PC-9 (cell line): ENCODE measurements at regions not wholly inside any gene's neighbourhood (a gene's known extent, or its start where the extent isn't known, plus 50 kb on each side); places are given as distances from the start of the nearest gene placed in this dataset.

ENCODE experiments used
- BruUV-seq: library from RNA; stranded (reverse); fragments of 400-500 nt; replicated peaks from 2 replicates; lab custom pipeline; 2021; lab: Mats Ljungman, UMichigan
- CTCF ChIA-PET: fragments of 300-600 bp; sonication (Branson Sonifier 250); formaldehyde crosslinking; loops from one replicate; lab custom pipeline; 2022; ENCODE audit warnings: antibody characterized with exemption; lab: Charles Lee
- POLR2A ChIA-PET: fragments of 300-600 bp; sonication (Branson Sonifier 250); formaldehyde crosslinking; loops from one replicate; lab custom pipeline; 2022; ENCODE audit warnings: antibody characterized with exemption; ENCODE audit not compliant: unreplicated experiment; lab: Charles Lee
- DNase-seq, 2 experiments: peaks; one replicate each; pipeline versions ENCODE4 v3.0.0 to v3.0.0-alpha.2; 2015 to 2022; ENCODE audit warnings: mixed read lengths in 1 of 2
- H2AFZ ChIP-seq: fragments of 200-600 bp; sonication (generic); 2 replicates; pipeline ENCODE4 v1.8.1; 2017; ENCODE audit warnings: antibody characterized with exemption
- H3F3A ChIP-seq: fragments of 200-600 bp; sonication (generic); 2 replicates; pipeline ENCODE4 v1.8.1; 2017; ENCODE audit warnings: antibody characterized with exemption, mild to moderate bottlenecking, low read depth; ENCODE audit not compliant: insufficient read depth
- H3K27ac ChIP-seq: fragments of 200-600 bp; sonication (generic); 2 replicates; pipeline ENCODE4 v1.6.1; 2016; ENCODE audit warnings: mixed run types
- H3K27me3 ChIP-seq: fragments of 200-600 bp; sonication (generic); 2 replicates; pipeline ENCODE4 v1.6.1; 2016; ENCODE audit warnings: low read depth, mixed run types; ENCODE audit not compliant: insufficient read depth
- H3K36me3 ChIP-seq: fragments of 200-600 bp; sonication (generic); 2 replicates; pipeline ENCODE4 v1.6.1; 2016; ENCODE audit warnings: low read depth, mixed run types
- H3K4me1 ChIP-seq: fragments of 200-600 bp; sonication (generic); replicated peaks from 2 replicates; pipeline ENCODE4 v1.6.1; 2016; ENCODE audit warnings: mixed run types; ENCODE audit not compliant: insufficient read depth
- H3K4me2 ChIP-seq: fragments of 200-600 bp; sonication (generic); 2 replicates; pipeline ENCODE4 v1.6.1; 2017; ENCODE audit warnings: mixed run types
- H3K4me3 ChIP-seq: fragments of 200-600 bp; sonication (generic); 2 replicates; pipeline ENCODE4 v1.6.1; 2016; ENCODE audit warnings: mixed run types
- H3K79me2 ChIP-seq: fragments of 200-600 bp; sonication (generic); 2 replicates; pipeline ENCODE4 v1.6.1; 2017; ENCODE audit warnings: low read depth, mixed run types
- H3K9me2 ChIP-seq: fragments of 200-600 bp; sonication (generic); 2 replicates; pipeline ENCODE4 v1.8.1; 2017; ENCODE audit warnings: mild to moderate bottlenecking; ENCODE audit not compliant: insufficient read depth
- H3K9me3 ChIP-seq: fragments of 200-600 bp; sonication (generic); 2 replicates; pipeline ENCODE4 v1.8.1; 2016; ENCODE audit warnings: low read depth; ENCODE audit not compliant: insufficient read depth
- H4K20me1 ChIP-seq: fragments of 200-600 bp; sonication (generic); 2 replicates; pipeline ENCODE4 v1.8.1; 2017; ENCODE audit not compliant: insufficient read depth
- CTCF ChIP-seq: fragments of 200-600 bp; sonication (generic); conservative IDR thresholded peaks from 2 replicates; pipeline ENCODE4 v1.6.1; 2017; ENCODE audit warnings: mixed run types, antibody characterized with exemption, mild to moderate bottlenecking, moderate library complexity
- EZH2 ChIP-seq: fragments of 200-600 bp; sonication (generic); IDR thresholded peaks from 2 replicates; pipeline ENCODE4 v1.8.0; 2017; ENCODE audit warnings: antibody characterized with exemption, low read depth
- intact Hi-C: fragments of 100-400 bp; cut with micrococcal nuclease; formaldehyde crosslinking; loops from one replicate; pipeline ENCODE4 v1.10.0; 2022; ENCODE audit not compliant: unreplicated experiment

- Histone ChIP-seq H2AFZ (no peak overlapping the region; the same call in 1 of the 2 replicates), H3K36me3 (no peaks in the 10 kb centered on the region), H4K20me1 (no peaks in the 10 kb centered on the region), H3K79me2 (no peaks in the 10 kb centered on the region), H3K27ac (no peak overlapping the region), H3K9me3 (no peaks in the 10 kb centered on the region), H3F3A (no peaks in the 10 kb centered on the region), H3K4me1 (no peaks in the 10 kb centered on the region), H3K9me2 (no peaks in the 10 kb centered on the region), H3K4me3 (no peak overlapping the region), H3K4me2 (no peak overlapping the region), H3K27me3 (no peaks in the 10 kb centered on the region)
- POLR2A ChIA-PET = no interaction called here
- DNase-seq = no peak
- intact Hi-C loops = no loop called here
- CTCF ChIA-PET = no interaction called here
- TF ChIP-seq EZH2 (no peak), CTCF (no peak)
- no TSS peak for BruUV-seq
These were observed 423.7 kb upstream of the KLF12 start for GRCh38 chr13:74557870-74558269.

- H3K79me2 ChIP-seq = no peaks in the 10 kb centered on the region
- ChIA-PET POLR2A (no interaction called here), CTCF (no interaction called here)
- H3K27ac ChIP-seq = no peak overlapping the region
- no peak overlapping the region for H3K4me2 ChIP-seq
- intact Hi-C loops = no loop called here
- no peaks in the 10 kb centered on the region for H3K4me1 ChIP-seq
- H3K4me3 ChIP-seq = no peak overlapping the region
- no peak for TF ChIP-seq CTCF
- TF ChIP-seq EZH2 = no peak
- H3K9me2 ChIP-seq = no peaks in the 10 kb centered on the region
- no peak for DNase-seq
- H3K27me3 ChIP-seq = no peaks in the 10 kb centered on the region
- H4K20me1 ChIP-seq = no peaks in the 10 kb centered on the region
- no peaks in the 10 kb centered on the region for H3F3A ChIP-seq
- no peaks in the 10 kb centered on the region for H3K36me3 ChIP-seq
- BruUV-seq = no TSS peak
- H3K9me3 ChIP-seq = no peaks in the 10 kb centered on the region
- no peak overlapping the region for H2AFZ ChIP-seq
These were observed 421.6 kb upstream of the KLF12 start for GRCh38 chr13:74555651-74556420.

GRCh38 chr13:74555276-74555625, 421.0 kb upstream of the KLF12 start:
- Histone ChIP-seq H2AFZ (no peak overlapping the region), H4K20me1 (no peaks in the 10 kb centered on the region), H3K4me3 (no peak overlapping the region), H3K27ac (no peak overlapping the region), H3F3A (no peaks in the 10 kb centered on the region), H3K79me2 (no peaks in the 10 kb centered on the region), H3K27me3 (no peaks in the 10 kb centered on the region), H3K9me2 (no peaks in the 10 kb centered on the region), H3K9me3 (no peaks in the 10 kb centered on the region), H3K4me2 (no peak overlapping the region), H3K36me3 (no peaks in the 10 kb centered on the region), H3K4me1 (no peaks in the 10 kb centered on the region)
- ChIA-PET CTCF (no interaction called here), POLR2A (no interaction called here)
- no peak for DNase-seq
- TF ChIP-seq CTCF (no peak), EZH2 (no peak)
- intact Hi-C loops = no loop called here
- no TSS peak for BruUV-seq
